Stimulated activated CD4-positive, alpha-beta T cell treated with anti-CD3 and anti-CD28 coated beads, Interleukin-2, amount 100 ng/mL, for 24 hours (primary cell): ENCODE measurements at regions not wholly inside any gene's neighbourhood (a gene's known extent, or its start where the extent isn't known, plus 50 kb on each side); places are given as distances from the start of the nearest gene placed in this dataset.

Experiments used
- DNase-seq, 2 donors: peaks; one replicate each; pipeline ENCODE4 v3.0.0-alpha.2; 2020

GRCh38 chr7:41792120-41792519, 89.2 kb upstream of the INHBA start:
- no peak for DNase-seq

GRCh38 chr7:41788556-41788955, 85.7 kb upstream of the INHBA start:
- DNase-seq = no peak

GRCh38 chr7:41787651-41788350, 84.9 kb upstream of the INHBA start:
- no peak for DNase-seq

- DNase-seq = no peak
Measured at GRCh38 chr7:41786944-41787343, 84.1 kb upstream of the INHBA start.

- no peak for DNase-seq
Measured at GRCh38 chr7:41786404-41786803, 83.5 kb upstream of the INHBA start.

GRCh38 chr7:41785840-41786239, 83.0 kb upstream of the INHBA start:
- DNase-seq = no peak

- no peak for DNase-seq
Measured at GRCh38 chr7:41785265-41785664, 82.4 kb upstream of the INHBA start.

DNA sequence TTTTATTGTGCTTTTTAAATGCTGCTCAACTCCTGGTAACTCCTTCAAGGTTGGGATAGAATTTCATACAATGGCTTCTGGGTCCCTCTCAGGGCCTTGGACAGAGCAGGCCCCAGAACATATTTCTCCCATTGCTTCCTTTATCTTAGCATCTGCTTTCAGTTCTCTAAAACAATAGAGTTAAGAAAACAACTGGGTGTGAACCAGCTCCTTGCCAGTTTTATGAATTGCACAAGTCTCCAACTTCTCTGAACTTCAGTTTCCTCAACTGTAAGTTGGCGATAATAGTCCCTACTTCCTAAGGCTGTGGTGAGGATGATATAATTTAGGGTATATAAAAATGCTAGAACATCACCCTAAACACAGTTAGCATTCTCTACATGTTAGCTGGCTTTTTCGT, 77.0 kb upstream of the INHBA start:
- no peak for DNase-seq

- DNase-seq = no peak
Measured at GRCh38 chr7:41777894-41778596, 75.2 kb upstream of the INHBA start.

GRCh38 chr7:41774966-41775365, 72.1 kb upstream of the INHBA start:
- no peak for DNase-seq

- DNase-seq = no peak
Measured at GRCh38 chr7:41773756-41774155, 70.9 kb upstream of the INHBA start.

GRCh38 chr7:41771717-41772116, 68.8 kb upstream of the INHBA start:
- DNase-seq = no peak

- DNase-seq = no peak
Measured at GRCh38 chr7:41769162-41769561, 66.3 kb upstream of the INHBA start.

DNA sequence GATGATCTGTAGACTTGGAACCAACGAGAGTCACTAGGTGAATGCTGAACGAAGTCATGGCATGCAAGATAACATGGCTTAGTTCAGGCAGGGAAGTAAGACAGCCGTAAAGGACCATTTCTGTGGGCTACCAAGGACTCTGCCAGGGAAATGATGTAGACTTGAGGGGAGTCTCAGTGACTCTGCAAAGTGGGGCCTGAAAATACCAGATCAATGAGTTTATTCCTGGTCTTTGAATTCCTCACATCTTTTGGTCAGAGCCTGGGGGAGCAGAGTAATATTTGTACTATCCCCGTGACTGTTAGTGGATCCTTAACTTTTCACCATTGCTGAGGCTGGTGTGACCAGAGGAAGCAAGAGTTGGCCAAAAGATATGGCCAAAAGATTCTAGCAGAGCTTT, 60.7 kb upstream of the INHBA start:
- no peak for DNase-seq

- no peak for DNase-seq
Measured at GRCh38 chr7:41762641-41763040, 59.8 kb upstream of the INHBA start.

GRCh38 chr7:41760293-41760692, 57.4 kb upstream of the INHBA start:
- no peak for DNase-seq

DNA sequence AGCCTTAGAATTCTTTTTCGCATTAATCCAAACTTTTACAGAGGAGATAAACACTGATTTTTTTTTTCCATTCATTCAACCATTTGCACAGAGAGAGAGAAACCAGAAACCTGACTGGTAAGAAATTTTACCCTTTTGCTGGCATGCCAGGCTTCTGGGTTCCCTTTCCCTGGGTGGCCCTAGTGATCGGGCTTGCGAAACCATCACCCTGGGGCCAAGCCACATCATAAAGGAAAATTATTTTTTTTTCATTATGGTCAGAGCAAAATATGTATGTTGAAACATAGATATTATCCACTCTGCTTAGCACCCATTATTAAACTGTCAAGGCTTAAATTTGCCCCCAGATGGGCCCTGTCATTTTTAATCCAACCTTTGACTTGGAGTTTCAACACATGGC, 55.4 kb upstream of the INHBA start:
- no peak for DNase-seq

GRCh38 chr7:41756650-41757182, 53.8 kb upstream of the INHBA start:
- DNase-seq = no peak

GRCh38 chr7:41755096-41755495, 52.2 kb upstream of the INHBA start:
- no peak for DNase-seq

GRCh38 chr7:41754046-41754445, 51.2 kb upstream of the INHBA start:
- no peak for DNase-seq
